Body of pancreas (tissue), 4 donors: ENCODE measurements at regions not wholly inside any gene's neighbourhood (a gene's known extent, or its start where the extent isn't known, plus 50 kb on each side); places are given as distances from the start of the nearest gene placed in this dataset.

Source experiments
- ATAC-seq: fragments of 150-250 bp; one replicate; pipeline ENCODE4 v1.9.1; 2016
- DNase-seq, 4 donors: peaks; one replicate each; pipeline ENCODE4 v3.0.0-alpha.2; 2019
- H3K27ac ChIP-seq, 4 donors: fragments of 200-600 bp; sonication (generic); 1 replicate in 3 of 4; 2 replicates in 1 of 4; pipeline versions ENCODE4 v1.5.1 to v1.6.1; 2016 to 2019; ENCODE audit warnings: mild to moderate bottlenecking in 1 of 4, mixed read lengths in 1 of 4, moderate library complexity in 1 of 4
- H3K27me3 ChIP-seq, 2 donors: fragments of 200-600 bp; sonication (generic); one replicate each; pipeline ENCODE4 v1.6.0; 2016; ENCODE audit warnings: mild to moderate bottlenecking in 1 of 2
- H3K36me3 ChIP-seq, 2 donors: fragments of 200-600 bp; sonication (generic); replicated peaks in 1 of 2; 2 replicates each; pipeline ENCODE4 v1.5.1; 2016; ENCODE audit warnings: low read depth in 2 of 2; ENCODE audit not compliant: insufficient read depth in 1 of 2
- H3K4me1 ChIP-seq: fragments of 200-600 bp; sonication (generic); one replicate; pipeline ENCODE4 v1.6.0; 2016
- H3K4me3 ChIP-seq, 2 donors: fragments of 200-600 bp; sonication (generic); 1 replicate in 1 of 2; 2 replicates in 1 of 2; pipeline ENCODE4 v1.5.1; 2016 to 2019
- H3K9me3 ChIP-seq, 3 donors: fragments of 200-600 bp; sonication (generic); 1 replicate in 2 of 3; 2 replicates in 1 of 3; pipeline ENCODE4 v1.5.1; 2016
- POLR2A ChIP-seq, 3 donors: fragments of 450-650 bp; IDR thresholded peaks; one replicate each; pipeline ENCODE4 v1.6.1; 2016; ENCODE audit warnings: antibody characterized with exemption in 3 of 3, mild to moderate bottlenecking in 2 of 3
- WGBS, 2 donors: methylation state at CpG; one replicate each; pipeline ENCODE4 v1.1.5; 2017; 5-methylcytosine and 5-hydroxymethylcytosine counted together
- intact Hi-C: fragments of 100-400 bp; cut with DNase I; formaldehyde crosslinking; loops from one replicate; pipeline ENCODE4 v1.15.1; 2023
- TF ChIP-seq, protein P1 (sequence below), 7 experiments: fragments of 450-650 bp in 4 of 7; fragments of 200-600 bp in 3 of 7; sonication (generic) in 3 of 7; IDR thresholded peaks; one replicate each; pipeline ENCODE4 v1.5.1; 2016 to 2019; ENCODE audit warnings: antibody characterized with exemption in 7 of 7

DNA sequence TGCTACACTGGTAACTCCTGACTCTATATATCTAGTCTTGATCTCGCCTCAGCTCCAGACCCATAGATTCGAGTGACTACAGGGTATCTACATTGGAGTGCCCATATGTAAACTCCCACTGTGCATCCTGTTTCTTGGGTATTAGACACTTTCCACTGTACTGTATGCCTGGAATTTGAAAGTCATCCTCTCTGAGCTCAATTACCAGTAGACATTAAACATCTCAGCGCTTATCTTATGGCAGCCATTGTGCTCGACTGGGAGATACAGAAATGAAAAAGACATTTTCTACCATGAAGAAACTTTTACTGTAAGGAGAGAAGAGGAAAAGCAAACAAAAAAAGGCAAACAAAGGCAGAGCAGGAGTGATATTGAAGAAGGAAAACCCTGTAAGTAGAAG, 151.9 kb upstream of the JADE1 start:
- intact Hi-C loops = no loop called here
- no peaks in the 10 kb centered on the region for H3K36me3 ChIP-seq
- TF ChIP-seq, protein P1, sequence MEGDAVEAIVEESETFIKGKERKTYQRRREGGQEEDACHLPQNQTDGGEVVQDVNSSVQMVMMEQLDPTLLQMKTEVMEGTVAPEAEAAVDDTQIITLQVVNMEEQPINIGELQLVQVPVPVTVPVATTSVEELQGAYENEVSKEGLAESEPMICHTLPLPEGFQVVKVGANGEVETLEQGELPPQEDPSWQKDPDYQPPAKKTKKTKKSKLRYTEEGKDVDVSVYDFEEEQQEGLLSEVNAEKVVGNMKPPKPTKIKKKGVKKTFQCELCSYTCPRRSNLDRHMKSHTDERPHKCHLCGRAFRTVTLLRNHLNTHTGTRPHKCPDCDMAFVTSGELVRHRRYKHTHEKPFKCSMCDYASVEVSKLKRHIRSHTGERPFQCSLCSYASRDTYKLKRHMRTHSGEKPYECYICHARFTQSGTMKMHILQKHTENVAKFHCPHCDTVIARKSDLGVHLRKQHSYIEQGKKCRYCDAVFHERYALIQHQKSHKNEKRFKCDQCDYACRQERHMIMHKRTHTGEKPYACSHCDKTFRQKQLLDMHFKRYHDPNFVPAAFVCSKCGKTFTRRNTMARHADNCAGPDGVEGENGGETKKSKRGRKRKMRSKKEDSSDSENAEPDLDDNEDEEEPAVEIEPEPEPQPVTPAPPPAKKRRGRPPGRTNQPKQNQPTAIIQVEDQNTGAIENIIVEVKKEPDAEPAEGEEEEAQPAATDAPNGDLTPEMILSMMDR (IDR thresholded peaks at IDR 0.05) = no peak
- no peak for TF ChIP-seq POLR2A (IDR thresholded peaks at IDR 0.05)
- no peak for DNase-seq
- H3K27ac ChIP-seq = no peak overlapping the region
- peaks cover 34% of the 10 kb centered on the region for H3K4me1 ChIP-seq
- 93% methylated on average over 4 of the region's 4 CpGs for WGBS, 2 donors
- no peaks in the 10 kb centered on the region for H3K27me3 ChIP-seq
- ATAC-seq = no peak
- H3K4me3 ChIP-seq = no peak overlapping the region
- no peaks in the 10 kb centered on the region for H3K9me3 ChIP-seq

DNA sequence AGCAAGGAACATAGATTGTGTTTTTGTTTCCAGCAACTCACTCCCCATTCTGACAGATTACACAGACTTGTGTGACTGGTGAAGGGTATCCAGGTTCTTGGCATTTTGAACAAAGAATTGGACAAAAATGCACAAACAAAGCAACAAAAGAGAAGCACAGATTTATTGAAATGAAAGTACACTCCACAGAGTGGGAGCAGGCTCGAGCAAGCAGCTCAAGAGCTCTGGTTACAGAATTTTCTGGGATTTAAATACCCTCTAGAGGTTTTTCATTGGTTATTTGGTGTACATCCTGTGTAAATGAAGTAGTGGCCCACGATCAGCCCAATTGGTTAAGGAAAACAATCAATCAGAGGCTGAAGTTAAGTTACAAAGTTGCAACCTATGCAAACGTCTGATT, 155.0 kb upstream of the JADE1 start:
- no peak overlapping the region for H3K4me3 ChIP-seq
- 77 to 86% methylated on average over 3 of the region's 3 CpGs for WGBS, 2 donors

DNA sequence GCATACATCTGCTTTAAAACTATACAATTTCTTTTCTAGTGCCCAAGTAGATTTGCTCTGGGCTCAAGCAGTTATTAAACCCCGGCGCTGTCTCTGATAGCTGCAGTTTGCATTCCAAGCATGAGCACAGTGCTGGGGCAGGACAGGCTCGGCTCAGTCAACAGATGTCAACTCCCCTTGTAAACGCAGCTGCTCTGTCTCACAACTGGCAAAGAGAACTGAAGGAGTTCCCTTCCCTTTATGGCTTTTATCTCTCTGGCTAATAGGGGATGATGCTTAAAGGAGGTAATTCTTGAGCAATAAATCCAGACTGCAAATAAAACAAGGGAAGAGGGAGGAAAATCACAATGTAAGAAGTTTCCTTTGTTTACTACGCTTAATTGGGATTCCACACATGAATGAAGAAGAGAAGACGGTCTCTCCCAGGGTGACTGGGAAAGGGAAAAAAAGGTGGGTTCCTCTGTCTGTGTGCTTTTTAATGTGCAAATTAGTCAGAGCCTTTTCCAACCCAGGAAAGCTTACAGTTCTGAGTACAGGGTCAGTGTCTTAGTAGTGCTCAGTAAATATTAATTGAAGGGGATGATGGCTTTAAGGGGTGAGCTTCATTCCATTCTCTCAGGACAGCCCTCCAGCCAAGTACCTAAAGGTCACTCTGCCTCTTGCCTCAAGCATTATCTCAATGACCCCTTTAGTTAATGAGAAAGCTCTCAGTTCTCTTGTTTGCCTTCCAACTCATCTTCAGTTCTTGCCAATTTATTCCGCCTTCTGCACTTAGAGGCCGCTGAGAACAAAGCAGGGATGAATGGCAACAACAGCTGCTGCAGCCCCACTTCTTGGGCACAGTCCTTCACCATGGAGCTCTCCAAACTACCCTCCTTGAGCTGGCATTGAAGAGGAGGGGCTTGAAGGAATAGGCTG, 155.7 kb upstream of the JADE1 start:
- DNase-seq = peak in 2 of 4 donors; percentile 24 to 27

More for the DNA sequence above, 155.0 kb upstream of the JADE1 start:
- Histone ChIP-seq H3K36me3 (no peaks in the 10 kb centered on the region), H3K4me1 (peaks cover 18% of the 10 kb centered on the region), H3K9me3 (no peaks in the 10 kb centered on the region), H3K27me3 (no peaks in the 10 kb centered on the region), H3K27ac (no peak overlapping the region)
- DNase-seq = no peak
- TF ChIP-seq, protein P1 (IDR thresholded peaks at IDR 0.05) = no peak
- no peak for TF ChIP-seq POLR2A (IDR thresholded peaks at IDR 0.05)
- intact Hi-C loops = no loop called here
- ATAC-seq = no peak

GRCh38 chr4:128649575-128650205, 159.8 kb upstream of the JADE1 start:
- TF ChIP-seq, protein P1 (IDR thresholded peaks at IDR 0.05) = no peak
- no peak for TF ChIP-seq POLR2A (IDR thresholded peaks at IDR 0.05)
- DNase-seq = peak in 1 of 4 donors; percentile 30
- no peaks in the 10 kb centered on the region for H3K36me3 ChIP-seq
- no peak overlapping the region for H3K4me3 ChIP-seq
- no peaks in the 10 kb centered on the region for H3K9me3 ChIP-seq
- intact Hi-C loops = no loop called here
- WGBS, 2 donors = 0 to 4% methylated on average over 1 of the region's 1 CpG
- peak; percentile 18 for ATAC-seq
- H3K27ac ChIP-seq = no peak overlapping the region
- no peaks in the 10 kb centered on the region for H3K27me3 ChIP-seq
- H3K4me1 ChIP-seq = peaks cover 12% of the 10 kb centered on the region

More for the DNA sequence above, 155.7 kb upstream of the JADE1 start:
- Histone ChIP-seq H3K27ac (no peak overlapping the region), H3K27me3 (no peaks in the 10 kb centered on the region), H3K4me3 (no peak overlapping the region), H3K9me3 (no peaks in the 10 kb centered on the region), H3K4me1 (peaks cover 22% of the 10 kb centered on the region), H3K36me3 (no peaks in the 10 kb centered on the region)
- intact Hi-C loops = no loop called here
- TF ChIP-seq, protein P1 (IDR thresholded peaks at IDR 0.05) = no peak
- TF ChIP-seq POLR2A (IDR thresholded peaks at IDR 0.05) = no peak
- peak; percentile 47 for ATAC-seq
- WGBS, 2 donors = 52 to 53% methylated on average over 8 of the region's 8 CpGs
